Dermis microvascular lymphatic vessel endothelial cell (primary cell): ENCODE measurements at regions not wholly inside any gene's neighbourhood (a gene's known extent, or its start where the extent isn't known, plus 50 kb on each side); places are given as distances from the start of the nearest gene placed in this dataset.

Experiments
- DNase-seq, 2 donors: peaks; one replicate each; pipeline versions ENCODE4 v3.0.0 to v3.0.0-alpha.2; 2010; ENCODE audit warnings: low read depth in 2 of 2

GRCh38 chr5:29296548-29296947, 1896.9 kb upstream of the CDH6 start:
- DNase-seq = no peak

GRCh38 chr5:29277642-29278041, 1915.8 kb upstream of the CDH6 start:
- no peak for DNase-seq

GRCh38 chr5:29276371-29276770, 1917.1 kb upstream of the CDH6 start:
- DNase-seq = no peak

- no peak for DNase-seq
Measured at GRCh38 chr5:29263915-29264351, 1929.6 kb upstream of the CDH6 start.

- no peak for DNase-seq
Measured at GRCh38 chr5:29262339-29263123, 1931.0 kb upstream of the CDH6 start.

GRCh38 chr5:29261213-29261612, 1932.3 kb upstream of the CDH6 start:
- DNase-seq = no peak

GRCh38 chr5:29252390-29252789, 1941.1 kb upstream of the CDH6 start:
- DNase-seq = no peak

GRCh38 chr5:29247346-29248028, 1946.0 kb upstream of the CDH6 start:
- no peak for DNase-seq

GRCh38 chr5:29240379-29240778, 1953.1 kb upstream of the CDH6 start:
- DNase-seq = no peak

GRCh38 chr5:29239606-29240005, 1953.9 kb upstream of the CDH6 start:
- DNase-seq = no peak

GRCh38 chr5:29238115-29238514, 1955.4 kb upstream of the CDH6 start:
- DNase-seq = no peak

- no peak for DNase-seq
Measured at GRCh38 chr5:29231154-29231553, 1962.3 kb upstream of the CDH6 start.

GRCh38 chr5:29230591-29230990, 1962.9 kb upstream of the CDH6 start:
- DNase-seq = no peak

GRCh38 chr5:29229461-29229860, 1964.0 kb upstream of the CDH6 start:
- no peak for DNase-seq

- DNase-seq = no peak
Measured at GRCh38 chr5:29218138-29218537, 1975.3 kb upstream of the CDH6 start.

- no peak for DNase-seq
Measured at GRCh38 chr5:29214839-29215238, 1978.6 kb upstream of the CDH6 start.

GRCh38 chr5:29213475-29213874, 1980.0 kb upstream of the CDH6 start:
- no peak for DNase-seq

- no peak for DNase-seq
Measured at GRCh38 chr5:29208024-29208423, 1985.5 kb upstream of the CDH6 start.

- DNase-seq = no peak
Measured at GRCh38 chr5:29203049-29203448, 1990.4 kb upstream of the CDH6 start.

GRCh38 chr5:29197631-29198454, 1995.6 kb upstream of the CDH6 start:
- DNase-seq = no peak

GRCh38 chr5:29193972-29194371, 1999.5 kb upstream of the CDH6 start:
- no peak for DNase-seq
